ENCODE measurements at regions not wholly inside any gene's neighbourhood (a gene's known extent, or its start where the extent isn't known, plus 50 kb on each side); places are given as distances from the start of the nearest gene placed in this dataset.

DNA sequence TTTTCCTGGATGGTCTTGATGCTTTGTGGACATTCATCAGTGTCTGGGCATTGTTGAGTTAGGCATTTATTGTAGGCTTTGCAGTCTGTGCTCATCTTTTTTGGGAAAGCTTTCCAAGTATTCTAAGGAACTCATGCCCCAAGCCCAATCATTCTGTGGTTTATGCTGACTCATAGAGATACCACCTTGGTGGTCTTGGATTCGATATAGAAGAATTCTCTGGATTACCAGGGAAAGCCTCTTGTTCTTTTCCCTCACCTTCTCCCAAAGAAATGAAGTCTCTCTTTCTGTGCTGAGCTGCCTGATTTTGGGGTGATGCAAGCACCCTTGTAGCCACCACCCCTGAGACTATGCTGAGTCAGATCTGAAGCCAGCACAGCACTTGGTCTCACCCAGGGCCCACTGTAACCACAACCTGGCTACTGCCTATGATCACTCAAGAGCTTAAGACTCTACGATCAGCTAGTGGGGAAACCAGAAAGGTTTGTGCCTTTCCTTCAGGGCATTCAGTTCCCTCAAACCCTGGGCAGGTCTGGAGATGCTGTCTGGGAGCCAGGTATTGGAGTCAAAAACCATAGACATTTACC, 422.6 kb downstream of the NUF2 start:
- H2BK5ac ChIP-seq (ENCODE audit: low read depth, low read length, poor library complexity): no peak overlapping the region
- WGBS (ENCODE audit: extremely low coverage, insufficient coverage, insufficient read length): no CpG with 5 or more reads among the region's 2 CpGs
- no peaks in the 10 kb centered on the region for H3K36me3 ChIP-seq (ENCODE audit: control insufficient read depth in 1 of 2, insufficient read depth in 2 of 2, low read length in 2 of 2)
- no peak overlapping the region for H2BK120ac ChIP-seq (ENCODE audit: insufficient read depth, low read length, poor library complexity)
- no peak overlapping the region for H3K14ac ChIP-seq (ENCODE audit: low read length)
- no peak overlapping the region for H3K4me2 ChIP-seq (ENCODE audit: low read length)
- H4K91ac ChIP-seq (ENCODE audit: low read depth, low read length): no peak overlapping the region
- no peak overlapping the region for H3K9ac ChIP-seq (ENCODE audit: low read length)
- no peak overlapping the region for H3K4ac ChIP-seq (ENCODE audit: low read depth, low read length)
- H3K23ac ChIP-seq (ENCODE audit: low read length): no peak overlapping the region
- no peak overlapping the region for H4K12ac ChIP-seq (ENCODE audit: low read depth, low read length)
- no peak overlapping the region for H3K27ac ChIP-seq (ENCODE audit: low read depth, low read length)
- no peak for DNase-seq
- H2AFZ ChIP-seq (ENCODE audit: insufficient read depth, low read length, poor library complexity): no peak overlapping the region
- H3K18ac ChIP-seq (ENCODE audit: low read length): no peak overlapping the region
- no peak overlapping the region for H4K8ac ChIP-seq (ENCODE audit: low read depth, low read length)
- H3K27me3 ChIP-seq (ENCODE audit: insufficient read depth, low read length): no peaks in the 10 kb centered on the region
- H3K79me1 ChIP-seq (ENCODE audit: low read length): no peaks in the 10 kb centered on the region
- no peak overlapping the region for H3K4me3 ChIP-seq (ENCODE audit: low read depth, low read length)
- H3K9me3 ChIP-seq (ENCODE audit: insufficient read depth, low read depth, low read length): peaks cover 4% of the 10 kb centered on the region
- no peak overlapping the region for H2AK5ac ChIP-seq (ENCODE audit: low read length)
- H3K4me1 ChIP-seq (ENCODE audit: control insufficient read depth in 1 of 2, insufficient read depth in 2 of 2, low read length in 2 of 2): no peaks in the 10 kb centered on the region
- no peak overlapping the region for H2BK12ac ChIP-seq (ENCODE audit: low read length)
- no peaks in the 10 kb centered on the region for H3K79me2 ChIP-seq (ENCODE audit: control insufficient read depth, insufficient read depth, low read length, poor library complexity)

DNA sequence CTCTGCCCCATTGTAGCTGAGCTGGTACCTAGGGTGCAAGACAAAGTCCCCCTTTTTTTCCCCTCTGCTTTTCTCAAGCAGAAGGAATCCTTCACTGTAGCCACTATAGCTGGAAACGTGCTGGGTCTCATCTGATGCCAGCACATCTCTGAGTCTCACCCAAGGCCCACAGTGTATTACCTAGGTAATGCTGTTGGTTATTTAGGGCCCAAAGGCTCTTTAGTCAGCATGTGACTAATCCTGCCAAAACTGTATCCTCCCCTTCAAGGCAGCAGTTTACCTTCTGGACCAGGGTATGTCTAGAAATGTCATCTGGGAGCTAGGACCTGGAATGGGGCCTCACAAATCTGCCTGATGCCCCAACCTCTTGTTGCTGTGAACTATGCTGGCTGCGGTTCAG, 423.4 kb downstream of the NUF2 start:
- H2AK5ac ChIP-seq (ENCODE audit: low read length): no peak overlapping the region
- no peaks in the 10 kb centered on the region for H3K79me1 ChIP-seq (ENCODE audit: low read length)
- no peak overlapping the region for H3K4me3 ChIP-seq (ENCODE audit: low read depth, low read length)
- H3K27ac ChIP-seq (ENCODE audit: low read depth, low read length): no peak overlapping the region
- DNase-seq: no peak
- no peak overlapping the region for H3K9ac ChIP-seq (ENCODE audit: low read length)
- no peak overlapping the region for H3K23ac ChIP-seq (ENCODE audit: low read length)
- H4K12ac ChIP-seq (ENCODE audit: low read depth, low read length): no peak overlapping the region
- no peak overlapping the region for H2BK12ac ChIP-seq (ENCODE audit: low read length)
- no peaks in the 10 kb centered on the region for H3K4me1 ChIP-seq (ENCODE audit: control insufficient read depth in 1 of 2, insufficient read depth in 2 of 2, low read length in 2 of 2)
- H2AFZ ChIP-seq (ENCODE audit: insufficient read depth, low read length, poor library complexity): no peak overlapping the region
- H3K79me2 ChIP-seq (ENCODE audit: control insufficient read depth, insufficient read depth, low read length, poor library complexity): no peaks in the 10 kb centered on the region
- peaks cover 4% of the 10 kb centered on the region for H3K9me3 ChIP-seq (ENCODE audit: insufficient read depth, low read depth, low read length)
- H4K91ac ChIP-seq (ENCODE audit: low read depth, low read length): no peak overlapping the region
- H2BK5ac ChIP-seq (ENCODE audit: low read depth, low read length, poor library complexity): no peak overlapping the region
- WGBS (ENCODE audit: extremely low coverage, insufficient coverage, insufficient read length): no CpG with 5 or more reads among the region's 2 CpGs
- no peak overlapping the region for H4K8ac ChIP-seq (ENCODE audit: low read depth, low read length)
- H2BK120ac ChIP-seq (ENCODE audit: insufficient read depth, low read length, poor library complexity): no peak overlapping the region
- H3K4ac ChIP-seq (ENCODE audit: low read depth, low read length): no peak overlapping the region
- no peaks in the 10 kb centered on the region for H3K36me3 ChIP-seq (ENCODE audit: control insufficient read depth in 1 of 2, insufficient read depth in 2 of 2, low read length in 2 of 2)
- H3K4me2 ChIP-seq (ENCODE audit: low read length): no peak overlapping the region
- no peak overlapping the region for H3K18ac ChIP-seq (ENCODE audit: low read length)
- no peak overlapping the region for H3K14ac ChIP-seq (ENCODE audit: low read length)
- no peaks in the 10 kb centered on the region for H3K27me3 ChIP-seq (ENCODE audit: insufficient read depth, low read length)

DNA sequence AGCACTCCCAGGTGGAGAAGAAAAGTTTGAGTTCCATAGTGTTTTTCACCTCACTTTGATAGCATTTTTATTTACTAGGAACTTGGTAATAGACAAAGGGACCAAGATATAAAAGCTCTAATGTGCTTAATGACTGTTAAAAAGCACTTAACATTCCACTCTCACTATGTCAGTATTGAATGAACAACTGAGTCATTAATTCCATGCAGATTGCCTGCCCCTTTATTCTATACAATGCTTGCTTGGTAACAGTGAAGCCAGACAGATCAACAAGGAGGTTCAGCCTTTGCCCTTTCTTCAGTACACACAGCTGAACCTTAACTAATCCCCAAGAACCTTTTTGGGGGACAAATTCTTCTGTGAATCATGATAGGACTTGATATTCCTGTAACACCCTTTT, 425.5 kb downstream of the NUF2 start:
- no peak overlapping the region for H2BK12ac ChIP-seq (ENCODE audit: low read length)
- no peaks in the 10 kb centered on the region for H3K27me3 ChIP-seq (ENCODE audit: insufficient read depth, low read length)
- no peak overlapping the region for H3K27ac ChIP-seq (ENCODE audit: low read depth, low read length)
- no peak overlapping the region for H4K91ac ChIP-seq (ENCODE audit: low read depth, low read length)
- no peaks in the 10 kb centered on the region for H3K4me1 ChIP-seq (ENCODE audit: control insufficient read depth in 1 of 2, insufficient read depth in 2 of 2, low read length in 2 of 2)
- no peak overlapping the region for H2BK120ac ChIP-seq (ENCODE audit: insufficient read depth, low read length, poor library complexity)
- no peak overlapping the region for H3K4ac ChIP-seq (ENCODE audit: low read depth, low read length)
- H3K4me2 ChIP-seq (ENCODE audit: low read length): no peak overlapping the region
- no peak overlapping the region for H3K14ac ChIP-seq (ENCODE audit: low read length)
- H3K23ac ChIP-seq (ENCODE audit: low read length): no peak overlapping the region
- no peak overlapping the region for H3K4me3 ChIP-seq (ENCODE audit: low read depth, low read length)
- H4K8ac ChIP-seq (ENCODE audit: low read depth, low read length): no peak overlapping the region
- H4K12ac ChIP-seq (ENCODE audit: low read depth, low read length): no peak overlapping the region
- no peak overlapping the region for H3K18ac ChIP-seq (ENCODE audit: low read length)
- no peak overlapping the region for H3K9ac ChIP-seq (ENCODE audit: low read length)
- no peak for DNase-seq
- no peaks in the 10 kb centered on the region for H3K79me2 ChIP-seq (ENCODE audit: control insufficient read depth, insufficient read depth, low read length, poor library complexity)
- no peaks in the 10 kb centered on the region for H3K36me3 ChIP-seq (ENCODE audit: control insufficient read depth in 1 of 2, insufficient read depth in 2 of 2, low read length in 2 of 2)
- H2BK5ac ChIP-seq (ENCODE audit: low read depth, low read length, poor library complexity): no peak overlapping the region
- no peak overlapping the region for H2AK5ac ChIP-seq (ENCODE audit: low read length)
- H3K79me1 ChIP-seq (ENCODE audit: low read length): no peaks in the 10 kb centered on the region
- H3K9me3 ChIP-seq (ENCODE audit: insufficient read depth, low read depth, low read length): peaks cover 4% of the 10 kb centered on the region
- H2AFZ ChIP-seq (ENCODE audit: insufficient read depth, low read length, poor library complexity): no peak overlapping the region

DNA sequence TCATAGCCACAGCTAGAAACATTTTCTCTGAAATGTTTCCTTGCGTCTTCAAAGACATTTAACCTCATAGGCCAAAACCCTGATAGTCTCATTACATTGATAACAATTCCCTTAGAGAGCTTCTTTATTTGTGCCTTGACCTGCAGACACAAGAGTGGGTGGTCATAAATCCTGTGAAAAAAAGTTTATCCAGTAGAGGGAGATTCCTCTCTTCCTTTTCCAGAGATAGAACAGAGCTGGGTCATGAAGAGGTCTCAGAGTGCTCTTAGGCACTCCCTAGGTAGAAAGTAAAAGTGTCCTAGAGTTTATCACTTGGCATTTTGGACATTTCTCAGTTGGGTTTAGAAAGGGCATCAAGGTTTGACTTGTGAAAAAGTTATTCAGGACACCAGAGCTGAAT, 426.1 kb downstream of the NUF2 start:
- H3K36me3 ChIP-seq (ENCODE audit: control insufficient read depth in 1 of 2, insufficient read depth in 2 of 2, low read length in 2 of 2): no peaks in the 10 kb centered on the region
- H3K4me1 ChIP-seq (ENCODE audit: control insufficient read depth in 1 of 2, insufficient read depth in 2 of 2, low read length in 2 of 2): no peaks in the 10 kb centered on the region
- no peak overlapping the region for H2BK5ac ChIP-seq (ENCODE audit: low read depth, low read length, poor library complexity)
- no peaks in the 10 kb centered on the region for H3K79me2 ChIP-seq (ENCODE audit: control insufficient read depth, insufficient read depth, low read length, poor library complexity)
- DNase-seq: no peak
- H3K23ac ChIP-seq (ENCODE audit: low read length): no peak overlapping the region
- peaks cover 4% of the 10 kb centered on the region for H3K9me3 ChIP-seq (ENCODE audit: insufficient read depth, low read depth, low read length)
- no peak overlapping the region for H4K8ac ChIP-seq (ENCODE audit: low read depth, low read length)
- no peak overlapping the region for H3K4me3 ChIP-seq (ENCODE audit: low read depth, low read length)
- no peak overlapping the region for H3K14ac ChIP-seq (ENCODE audit: low read length)
- no peak overlapping the region for H4K12ac ChIP-seq (ENCODE audit: low read depth, low read length)
- H3K4me2 ChIP-seq (ENCODE audit: low read length): no peak overlapping the region
- no peaks in the 10 kb centered on the region for H3K79me1 ChIP-seq (ENCODE audit: low read length)
- no peak overlapping the region for H3K4ac ChIP-seq (ENCODE audit: low read depth, low read length)
- no CpG with 5 or more reads among the region's 1 CpG for WGBS (ENCODE audit: extremely low coverage, insufficient coverage, insufficient read length)
- H2BK120ac ChIP-seq (ENCODE audit: insufficient read depth, low read length, poor library complexity): no peak overlapping the region
- H2AFZ ChIP-seq (ENCODE audit: insufficient read depth, low read length, poor library complexity): no peak overlapping the region
- H2BK12ac ChIP-seq (ENCODE audit: low read length): no peak overlapping the region
- H4K91ac ChIP-seq (ENCODE audit: low read depth, low read length): no peak overlapping the region
- H2AK5ac ChIP-seq (ENCODE audit: low read length): no peak overlapping the region
- no peak overlapping the region for H3K18ac ChIP-seq (ENCODE audit: low read length)
- no peak overlapping the region for H3K27ac ChIP-seq (ENCODE audit: low read depth, low read length)
- H3K27me3 ChIP-seq (ENCODE audit: insufficient read depth, low read length): no peaks in the 10 kb centered on the region
- H3K9ac ChIP-seq (ENCODE audit: low read length): no peak overlapping the region
